A673 (cell line): ENCODE measurements at regions not wholly inside any gene's neighbourhood (a gene's known extent, or its start where the extent isn't known, plus 50 kb on each side); places are given as distances from the start of the nearest gene placed in this dataset.

Experiments used
- BruUV-seq: library from RNA; stranded (reverse); fragments of 400-500 nt; replicated peaks from 2 replicates; lab custom pipeline; 2021; lab: Mats Ljungman, UMichigan
- CTCF ChIA-PET: fragments of 300-600 bp; sonication (Branson Sonifier 250); formaldehyde crosslinking; loops from one replicate; lab custom pipeline; 2022; ENCODE audit warnings: antibody characterized with exemption; lab: Charles Lee
- POLR2A ChIA-PET: fragments of 300-600 bp; sonication (Branson Sonifier 250); formaldehyde crosslinking; loops from one replicate; lab custom pipeline; 2022; ENCODE audit warnings: antibody characterized with exemption; ENCODE audit not compliant: low non-redundant PET; lab: Charles Lee
- DNase-seq: peaks from one replicate; pipeline ENCODE4 v3.0.0-alpha.2; 2015; ENCODE audit warnings: low spot score
- H3K27ac ChIP-seq: fragments of 200-600 bp; sonication (generic); 2 replicates; pipeline ENCODE4 v1.5.1; 2016; ENCODE audit warnings: mixed run types, low read depth, mild to moderate bottlenecking, mixed read lengths, antibody characterized with exemption, low read length; ENCODE audit not compliant: poor library complexity, severe bottlenecking
- H3K27me3 ChIP-seq: fragments of 200-600 bp; sonication (generic); replicated peaks from 2 replicates; pipeline ENCODE4 v1.6.1; 2017; ENCODE audit warnings: mixed run types, low read depth, mild to moderate bottlenecking, mixed read lengths, antibody characterized with exemption, low read length; ENCODE audit not compliant: insufficient read depth, poor library complexity
- H3K36me3 ChIP-seq: fragments of 200-600 bp; sonication (generic); 2 replicates; pipeline ENCODE4 v1.6.1; 2016; ENCODE audit warnings: mixed run types, mild to moderate bottlenecking, mixed read lengths, antibody characterized with exemption, low read length; ENCODE audit not compliant: insufficient read depth, poor library complexity, severe bottlenecking
- H3K4me1 ChIP-seq: fragments of 200-600 bp; sonication (generic); 2 replicates; pipeline ENCODE4 v1.6.1; 2017; ENCODE audit warnings: mixed run types, mild to moderate bottlenecking, mixed read lengths, antibody characterized with exemption, low read length; ENCODE audit not compliant: insufficient read depth, poor library complexity, severe bottlenecking
- H3K4me3 ChIP-seq: fragments of 200-600 bp; sonication (generic); 2 replicates; pipeline ENCODE4 v1.5.1; 2016; ENCODE audit warnings: low read depth, mixed run types, mild to moderate bottlenecking, mixed read lengths, low read length; ENCODE audit not compliant: poor library complexity, severe bottlenecking
- H3K9me3 ChIP-seq: fragments of 200-600 bp; sonication (generic); 2 replicates; pipeline ENCODE4 v1.6.1; 2016; ENCODE audit warnings: mixed run types, low read depth, mild to moderate bottlenecking, mixed read lengths, antibody characterized with exemption, low read length; ENCODE audit not compliant: poor library complexity, severe bottlenecking
- CTCF ChIP-seq: fragments of 300-800, 200-600 bp; sonication (generic); conservative IDR thresholded peaks from 2 replicates; pipeline ENCODE4 v1.5.1; 2017; ENCODE audit warnings: low read depth, mild to moderate bottlenecking, antibody characterized with exemption, low read length, moderate library complexity, mixed read lengths
- EZH2 ChIP-seq: fragments of 200-600 bp; sonication (generic); IDR thresholded peaks from 2 replicates; pipeline ENCODE4 v1.6.1; 2017; ENCODE audit warnings: borderline replicate concordance, low read depth, mild to moderate bottlenecking, mixed read lengths, antibody characterized with exemption, low read length; ENCODE audit not compliant: poor library complexity, severe bottlenecking
- intact Hi-C: fragments of 100-400 bp; cut with micrococcal nuclease; formaldehyde crosslinking; loops from one replicate; pipeline ENCODE4 v1.10.0; 2022; ENCODE audit not compliant: unreplicated experiment

GRCh38 chrX:7294483-7294882, 146.5 kb upstream of the PUDP start:
- DNase-seq: no peak
- no peak overlapping the region for H3K4me3 ChIP-seq
- peaks cover 9% of the 10 kb centered on the region for H3K9me3 ChIP-seq
- POLR2A ChIA-PET: no interaction called here
- H3K4me1 ChIP-seq: no peaks in the 10 kb centered on the region
- BruUV-seq: no TSS peak
- intact Hi-C loops: no loop called here
- no peaks in the 10 kb centered on the region for H3K27me3 ChIP-seq
- TF ChIP-seq CTCF (no peak), EZH2 (no peak)
- CTCF ChIA-PET: no interaction called here
- no peak overlapping the region for H3K27ac ChIP-seq
- no peaks in the 10 kb centered on the region for H3K36me3 ChIP-seq

- H3K4me1 ChIP-seq: no peaks in the 10 kb centered on the region
- no TSS peak for BruUV-seq
These were observed 138.3 kb upstream of the PUDP start for GRCh38 chrX:7286168-7286837.

GRCh38 chrX:7285765-7286164, 137.8 kb upstream of the PUDP start:
- intact Hi-C loops: no loop called here
- Histone ChIP-seq H3K27ac (no peak overlapping the region), H3K27me3 (no peaks in the 10 kb centered on the region), H3K36me3 (no peaks in the 10 kb centered on the region), H3K4me3 (no peak overlapping the region), H3K9me3 (no peaks in the 10 kb centered on the region), H3K4me1 (no peaks in the 10 kb centered on the region)
- no peak for DNase-seq
- no TSS peak for BruUV-seq
- no peak for TF ChIP-seq EZH2
- no peak for TF ChIP-seq CTCF
- ChIA-PET POLR2A (no interaction called here), CTCF (no interaction called here)

More at GRCh38 chrX:7286168-7286837, 138.3 kb upstream of the PUDP start:
- intact Hi-C loops: no loop called here
- H3K36me3 ChIP-seq: no peaks in the 10 kb centered on the region
- DNase-seq: no peak
- H3K27me3 ChIP-seq: no peaks in the 10 kb centered on the region
- no peak overlapping the region for H3K4me3 ChIP-seq
- ChIA-PET CTCF (no interaction called here), POLR2A (no interaction called here)
- H3K9me3 ChIP-seq: no peaks in the 10 kb centered on the region
- no peak for TF ChIP-seq EZH2
- no peak for TF ChIP-seq CTCF
- no peak overlapping the region for H3K27ac ChIP-seq
